ENCODE measurements at regions not wholly inside any gene's neighbourhood (a gene's known extent, or its start where the extent isn't known, plus 50 kb on each side); places are given as distances from the start of the nearest gene placed in this dataset.

DNA sequence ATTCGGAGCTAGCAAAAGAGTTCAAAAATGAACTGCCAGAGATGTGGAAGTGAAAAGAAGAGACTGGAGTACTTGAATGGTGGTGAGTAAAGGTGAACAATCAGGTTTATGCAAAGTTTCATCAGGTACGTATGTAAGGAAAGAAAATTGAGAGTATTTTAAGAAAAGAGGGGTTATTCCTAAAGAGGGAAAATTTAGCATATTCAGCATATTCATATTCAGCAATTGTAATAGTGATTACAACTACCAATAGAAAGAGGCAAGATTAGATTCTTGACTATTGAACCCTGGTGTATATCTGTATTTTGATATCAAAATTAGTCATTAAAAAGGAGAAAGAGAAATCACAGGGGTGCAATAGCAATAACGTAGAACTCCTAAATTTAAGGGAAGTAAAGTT is 100.9 kb downstream of the TES start:
- H3K9ac ChIP-seq (ENCODE audit: low read length) = no peak overlapping the region
- no peak overlapping the region for H3K27ac ChIP-seq (ENCODE audit: low read depth, low read length)
- H3K79me2 ChIP-seq (ENCODE audit: insufficient read depth, low read length) = no peaks in the 10 kb centered on the region
- intact Hi-C loops (cut with micrococcal nuclease) = no loop called here
- peaks cover 12 to 19% of the 10 kb centered on the region in 2 experiments for H3K4me1 ChIP-seq (ENCODE audit: control insufficient read depth in 1 of 2, insufficient read depth in 2 of 2, low read length in 2 of 2)
- H3K27me3 ChIP-seq (ENCODE audit: insufficient read depth, low read length) = no peaks in the 10 kb centered on the region
- H2AFZ ChIP-seq (ENCODE audit: low read depth, low read length, poor library complexity, severe bottlenecking) = no peak overlapping the region
- H3K4me2 ChIP-seq (ENCODE audit: low read length) = no peak overlapping the region
- ATAC-seq = no peak
- no TSS peak for BruUV-seq (replicated peaks)
- ChIA-PET POLR2A (no interaction called here), RAD21 (ENCODE audit: low non-redundant PET in 1 of 2, low total read pairs in 2 of 2, uncharacterized antibody in 2 of 2, unreplicated experiment in 2 of 2) (no interaction called here), CTCF (no interaction called here)
- H3K36me3 ChIP-seq (ENCODE audit: control insufficient read depth in 1 of 2, insufficient read depth in 2 of 2, low read length in 2 of 2) = no peaks in the 10 kb centered on the region
- TF ChIP-seq CEBPB (IDR thresholded peaks at IDR 0.05; ENCODE audit: low read depth) (no peak), TCF7L2 (IDR thresholded peaks at IDR 0.05; ENCODE audit: borderline replicate concordance, extremely low read depth, insufficient read depth, insufficient read length) (no peak), ZNF274 (IDR thresholded peaks at IDR 0.05; ENCODE audit: low read depth, low read length) (no peak), MAX (IDR thresholded peaks at IDR 0.05) (no peak), ELF1 (IDR thresholded peaks at IDR 0.05; ENCODE audit: borderline replicate concordance, low read depth) (no peak), SP1 (IDR thresholded peaks at IDR 0.05; ENCODE audit: low read depth) (no peak), ATF3 (IDR thresholded peaks at IDR 0.05) (no peak), RAD21 (IDR thresholded peaks at IDR 0.05; ENCODE audit: low read depth) (no peak), EGR1 (IDR thresholded peaks at IDR 0.05; ENCODE audit: low read depth) (no peak), ZFX (IDR thresholded peaks at IDR 0.05) (no peak)
- TF ChIP-seq, protein P1, sequence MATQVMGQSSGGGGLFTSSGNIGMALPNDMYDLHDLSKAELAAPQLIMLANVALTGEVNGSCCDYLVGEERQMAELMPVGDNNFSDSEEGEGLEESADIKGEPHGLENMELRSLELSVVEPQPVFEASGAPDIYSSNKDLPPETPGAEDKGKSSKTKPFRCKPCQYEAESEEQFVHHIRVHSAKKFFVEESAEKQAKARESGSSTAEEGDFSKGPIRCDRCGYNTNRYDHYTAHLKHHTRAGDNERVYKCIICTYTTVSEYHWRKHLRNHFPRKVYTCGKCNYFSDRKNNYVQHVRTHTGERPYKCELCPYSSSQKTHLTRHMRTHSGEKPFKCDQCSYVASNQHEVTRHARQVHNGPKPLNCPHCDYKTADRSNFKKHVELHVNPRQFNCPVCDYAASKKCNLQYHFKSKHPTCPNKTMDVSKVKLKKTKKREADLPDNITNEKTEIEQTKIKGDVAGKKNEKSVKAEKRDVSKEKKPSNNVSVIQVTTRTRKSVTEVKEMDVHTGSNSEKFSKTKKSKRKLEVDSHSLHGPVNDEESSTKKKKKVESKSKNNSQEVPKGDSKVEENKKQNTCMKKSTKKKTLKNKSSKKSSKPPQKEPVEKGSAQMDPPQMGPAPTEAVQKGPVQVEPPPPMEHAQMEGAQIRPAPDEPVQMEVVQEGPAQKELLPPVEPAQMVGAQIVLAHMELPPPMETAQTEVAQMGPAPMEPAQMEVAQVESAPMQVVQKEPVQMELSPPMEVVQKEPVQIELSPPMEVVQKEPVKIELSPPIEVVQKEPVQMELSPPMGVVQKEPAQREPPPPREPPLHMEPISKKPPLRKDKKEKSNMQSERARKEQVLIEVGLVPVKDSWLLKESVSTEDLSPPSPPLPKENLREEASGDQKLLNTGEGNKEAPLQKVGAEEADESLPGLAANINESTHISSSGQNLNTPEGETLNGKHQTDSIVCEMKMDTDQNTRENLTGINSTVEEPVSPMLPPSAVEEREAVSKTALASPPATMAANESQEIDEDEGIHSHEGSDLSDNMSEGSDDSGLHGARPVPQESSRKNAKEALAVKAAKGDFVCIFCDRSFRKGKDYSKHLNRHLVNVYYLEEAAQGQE (IDR thresholded peaks at IDR 0.05; ENCODE audit: low read depth) = no peak
- TF ChIP-seq, protein P2, sequence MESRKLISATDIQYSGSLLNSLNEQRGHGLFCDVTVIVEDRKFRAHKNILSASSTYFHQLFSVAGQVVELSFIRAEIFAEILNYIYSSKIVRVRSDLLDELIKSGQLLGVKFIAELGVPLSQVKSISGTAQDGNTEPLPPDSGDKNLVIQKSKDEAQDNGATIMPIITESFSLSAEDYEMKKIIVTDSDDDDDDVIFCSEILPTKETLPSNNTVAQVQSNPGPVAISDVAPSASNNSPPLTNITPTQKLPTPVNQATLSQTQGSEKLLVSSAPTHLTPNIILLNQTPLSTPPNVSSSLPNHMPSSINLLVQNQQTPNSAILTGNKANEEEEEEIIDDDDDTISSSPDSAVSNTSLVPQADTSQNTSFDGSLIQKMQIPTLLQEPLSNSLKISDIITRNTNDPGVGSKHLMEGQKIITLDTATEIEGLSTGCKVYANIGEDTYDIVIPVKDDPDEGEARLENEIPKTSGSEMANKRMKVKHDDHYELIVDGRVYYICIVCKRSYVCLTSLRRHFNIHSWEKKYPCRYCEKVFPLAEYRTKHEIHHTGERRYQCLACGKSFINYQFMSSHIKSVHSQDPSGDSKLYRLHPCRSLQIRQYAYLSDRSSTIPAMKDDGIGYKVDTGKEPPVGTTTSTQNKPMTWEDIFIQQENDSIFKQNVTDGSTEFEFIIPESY (IDR thresholded peaks at IDR 0.05; ENCODE audit: extremely low read depth, insufficient replicate concordance, low read length) = no peak
- TF ChIP-seq, protein P3, sequence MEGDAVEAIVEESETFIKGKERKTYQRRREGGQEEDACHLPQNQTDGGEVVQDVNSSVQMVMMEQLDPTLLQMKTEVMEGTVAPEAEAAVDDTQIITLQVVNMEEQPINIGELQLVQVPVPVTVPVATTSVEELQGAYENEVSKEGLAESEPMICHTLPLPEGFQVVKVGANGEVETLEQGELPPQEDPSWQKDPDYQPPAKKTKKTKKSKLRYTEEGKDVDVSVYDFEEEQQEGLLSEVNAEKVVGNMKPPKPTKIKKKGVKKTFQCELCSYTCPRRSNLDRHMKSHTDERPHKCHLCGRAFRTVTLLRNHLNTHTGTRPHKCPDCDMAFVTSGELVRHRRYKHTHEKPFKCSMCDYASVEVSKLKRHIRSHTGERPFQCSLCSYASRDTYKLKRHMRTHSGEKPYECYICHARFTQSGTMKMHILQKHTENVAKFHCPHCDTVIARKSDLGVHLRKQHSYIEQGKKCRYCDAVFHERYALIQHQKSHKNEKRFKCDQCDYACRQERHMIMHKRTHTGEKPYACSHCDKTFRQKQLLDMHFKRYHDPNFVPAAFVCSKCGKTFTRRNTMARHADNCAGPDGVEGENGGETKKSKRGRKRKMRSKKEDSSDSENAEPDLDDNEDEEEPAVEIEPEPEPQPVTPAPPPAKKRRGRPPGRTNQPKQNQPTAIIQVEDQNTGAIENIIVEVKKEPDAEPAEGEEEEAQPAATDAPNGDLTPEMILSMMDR (IDR thresholded peaks at IDR 0.05 in 2 of 3, conservative IDR thresholded peaks at IDR 0.05 in 1 of 3; ENCODE audit: borderline replicate concordance in 1 of 3, insufficient read depth in 1 of 3, low read depth in 2 of 3, low read length in 2 of 3) = no peak
- H3K9me3 ChIP-seq (ENCODE audit: control insufficient read depth in 1 of 2, insufficient read depth in 1 of 2, low read depth in 1 of 2, low read length in 2 of 2) = no peaks in the 10 kb centered on the region
- no peak for DNase-seq (ENCODE audit: low read depth, low spot score)
- no peaks in the 10 kb centered on the region for H3K9me2 ChIP-seq (ENCODE audit: insufficient read depth)
- H3K4me3 ChIP-seq (replicated peaks in 1 of 2; ENCODE audit: low read depth in 1 of 2, low read length in 2 of 2) = no peak overlapping the region
- H4K20me1 ChIP-seq (ENCODE audit: insufficient read depth) = no peaks in the 10 kb centered on the region

Data from HCT116 (cell line).